ENCODE measurements at regions not wholly inside any gene's neighbourhood (a gene's known extent, or its start where the extent isn't known, plus 50 kb on each side); places are given as distances from the start of the nearest gene placed in this dataset.

DNA sequence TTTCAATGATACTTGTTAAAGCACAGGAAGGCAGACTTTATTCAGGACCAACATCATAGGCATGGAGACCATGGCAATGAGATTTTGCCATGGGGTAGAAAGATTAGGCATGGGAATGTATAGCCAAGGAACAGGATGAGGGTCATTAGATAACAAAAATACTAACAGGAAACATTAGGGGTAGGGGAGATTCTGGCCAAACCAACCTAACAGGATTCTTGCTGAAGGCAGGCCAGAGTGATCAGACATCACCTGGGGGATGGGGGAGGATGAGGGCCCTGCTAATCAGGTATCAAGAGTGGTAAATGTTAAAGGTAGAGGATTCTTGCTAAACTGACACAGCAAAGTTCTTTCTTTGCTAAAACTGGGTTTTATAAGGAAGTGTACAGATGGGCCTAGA lies 481.8 kb downstream of the ETS1 start:
- no peaks in the 10 kb centered on the region for H3K36me3 Mint-ChIP-seq
- peaks cover 62% of the 10 kb centered on the region for H3K27me3 Mint-ChIP-seq
- no peaks in the 10 kb centered on the region for H3K4me1 Mint-ChIP-seq
- H3K4me3 Mint-ChIP-seq = no peak overlapping the region
- ATAC-seq = no peak
- H3K27ac Mint-ChIP-seq = no peak overlapping the region
- no peaks in the 10 kb centered on the region for H3K9me3 Mint-ChIP-seq

DNA sequence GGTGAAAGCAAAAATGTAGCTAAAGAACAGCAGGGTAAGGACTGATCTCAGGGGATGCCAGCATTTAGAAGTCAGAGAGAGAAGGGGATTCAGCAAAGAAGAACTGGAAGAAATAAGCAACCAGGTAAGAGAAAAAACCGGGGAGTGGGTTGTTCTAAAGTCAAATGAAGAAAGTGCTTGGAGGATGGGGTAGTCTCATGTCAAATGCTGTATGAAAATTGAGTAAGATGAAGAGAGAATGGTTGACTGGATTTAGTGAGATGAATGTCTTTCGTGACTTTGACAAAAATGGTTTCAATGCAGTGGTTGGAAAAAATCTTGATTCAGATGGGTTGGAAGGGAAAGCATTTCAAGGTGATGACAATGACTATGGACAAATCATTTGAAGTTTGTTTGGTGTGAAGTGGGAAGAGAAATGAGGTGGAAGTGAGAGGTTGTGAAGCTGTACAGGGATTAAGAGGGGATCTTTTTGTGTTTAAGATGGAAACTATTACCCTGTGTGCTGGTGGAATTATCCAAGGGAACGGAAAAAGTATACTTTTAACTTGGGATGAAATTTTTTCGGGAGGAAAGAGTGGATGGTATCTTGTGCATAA lies 484.0 kb downstream of the ETS1 start:
- H3K9me3 Mint-ChIP-seq = no peaks in the 10 kb centered on the region
- no peak overlapping the region for H3K4me3 Mint-ChIP-seq
- H3K36me3 Mint-ChIP-seq = no peaks in the 10 kb centered on the region
- H3K27me3 Mint-ChIP-seq = peaks cover 54% of the 10 kb centered on the region
- H3K4me1 Mint-ChIP-seq = no peaks in the 10 kb centered on the region
- ATAC-seq = no peak
- H3K27ac Mint-ChIP-seq = no peak overlapping the region

GRCh38 chr11:128098781-128099180 lies 488.6 kb downstream of the ETS1 start:
- Mint-ChIP-seq H3K36me3 (no peaks in the 10 kb centered on the region), H3K4me3 (no peak overlapping the region), H3K9me3 (no peaks in the 10 kb centered on the region), H3K27me3 (peaks cover 29% of the 10 kb centered on the region), H3K27ac (no peak overlapping the region), H3K4me1 (no peaks in the 10 kb centered on the region)
- ATAC-seq = no peak

DNA sequence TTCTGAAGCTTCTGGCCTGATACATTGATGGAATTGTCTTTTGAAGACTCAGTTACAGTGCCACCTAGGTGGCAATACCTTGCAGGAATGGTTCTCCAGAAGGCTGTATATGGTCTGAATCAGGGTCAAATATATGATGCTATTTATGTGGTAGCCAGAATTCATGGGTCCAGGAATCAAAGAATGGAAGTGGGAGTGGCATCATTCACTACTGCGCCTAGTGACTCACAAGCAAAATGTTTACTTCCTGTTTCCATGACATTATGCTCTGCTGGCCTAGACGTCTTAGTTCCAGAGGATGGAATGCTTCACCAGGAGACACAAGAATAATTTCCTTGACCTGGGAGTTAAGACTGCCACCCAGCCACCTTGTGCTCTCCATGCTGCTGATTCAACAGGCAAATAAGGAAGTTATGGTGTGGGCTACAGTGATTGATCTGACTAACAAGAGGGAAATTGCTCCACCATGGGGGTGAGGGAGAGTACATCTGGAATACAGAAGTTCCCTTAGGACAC lies 491.8 kb downstream of the ETS1 start:
- no peak overlapping the region for H3K4me3 Mint-ChIP-seq
- ATAC-seq = no peak
- no peak overlapping the region for H3K27ac Mint-ChIP-seq
- peaks cover 10% of the 10 kb centered on the region for H3K27me3 Mint-ChIP-seq
- H3K36me3 Mint-ChIP-seq = no peaks in the 10 kb centered on the region
- H3K9me3 Mint-ChIP-seq = peaks cover under 1% of the 10 kb centered on the region
- H3K4me1 Mint-ChIP-seq = no peaks in the 10 kb centered on the region

DNA sequence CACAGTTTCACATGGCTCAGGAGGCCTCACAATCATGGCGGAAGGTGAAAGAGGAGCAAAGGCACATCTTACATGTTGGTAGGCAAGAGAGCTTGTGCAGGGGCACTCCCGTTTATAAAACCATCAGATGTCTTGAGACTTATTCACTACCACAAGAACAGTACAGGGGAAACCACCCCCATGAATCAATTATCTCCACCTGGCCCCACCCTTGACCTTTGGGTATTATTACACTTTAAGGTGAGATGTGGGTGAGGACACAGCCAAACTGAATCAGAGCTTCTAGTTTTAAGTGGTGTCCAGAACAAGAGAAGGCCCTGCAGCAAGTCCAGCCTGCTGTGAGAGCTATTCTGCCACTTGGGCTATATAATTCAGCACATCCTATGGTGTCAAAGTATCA lies 493.7 kb downstream of the ETS1 start:
- Mint-ChIP-seq H3K9me3 (peaks cover 9% of the 10 kb centered on the region), H3K4me3 (no peak overlapping the region), H3K36me3 (peaks cover 6% of the 10 kb centered on the region), H3K27ac (no peak overlapping the region), H3K27me3 (peaks cover 16% of the 10 kb centered on the region), H3K4me1 (no peaks in the 10 kb centered on the region)
- ATAC-seq = no peak

DNA sequence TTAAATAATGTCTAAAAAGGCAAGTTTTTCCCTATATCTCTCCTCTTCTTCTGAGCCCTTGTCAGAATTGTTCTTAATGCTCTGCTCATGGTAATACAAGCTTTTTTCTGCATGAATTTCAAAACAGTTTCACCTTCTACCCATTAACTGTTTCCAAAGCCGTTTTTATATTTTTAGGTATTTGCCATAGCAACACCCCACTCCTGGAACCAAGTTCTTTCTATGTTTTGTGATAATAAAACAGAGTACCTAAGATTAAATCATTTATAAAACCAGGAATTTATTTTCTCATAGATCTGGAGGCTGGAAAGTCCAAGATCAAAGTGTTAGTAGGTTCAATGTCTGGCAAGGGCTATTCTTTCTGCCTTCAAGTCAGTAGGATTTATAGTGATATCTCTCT lies 497.4 kb downstream of the ETS1 start:
- Mint-ChIP-seq H3K9me3 (peaks cover 9% of the 10 kb centered on the region), H3K4me3 (no peak overlapping the region), H3K27me3 (peaks cover 31% of the 10 kb centered on the region), H3K4me1 (no peaks in the 10 kb centered on the region), H3K27ac (no peak overlapping the region), H3K36me3 (peaks cover 6% of the 10 kb centered on the region)
- no peak for ATAC-seq

DNA sequence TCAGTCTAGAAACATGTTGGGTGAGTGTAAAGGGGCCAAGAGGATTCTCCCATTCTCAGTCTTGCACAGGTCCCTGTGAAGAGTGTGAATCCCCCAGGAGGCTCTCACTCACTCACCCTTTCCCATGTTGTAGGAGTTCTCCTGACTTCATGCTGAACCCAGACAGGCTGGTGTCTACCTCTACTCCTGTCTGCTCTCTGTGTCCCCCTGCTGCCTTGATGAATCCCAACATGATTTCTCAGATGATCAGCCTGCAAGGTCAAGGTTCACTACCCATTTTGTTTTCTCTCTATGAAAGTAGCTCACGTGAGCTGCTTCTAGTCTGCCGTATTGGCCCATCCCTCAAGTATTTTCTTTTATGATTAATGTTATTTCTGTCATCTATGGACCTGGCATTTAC lies 500.6 kb downstream of the ETS1 start:
- Mint-ChIP-seq H3K27me3 (peaks cover 35% of the 10 kb centered on the region), H3K4me1 (no peaks in the 10 kb centered on the region), H3K27ac (no peak overlapping the region), H3K4me3 (no peak overlapping the region), H3K9me3 (peaks cover 9% of the 10 kb centered on the region), H3K36me3 (peaks cover 6% of the 10 kb centered on the region)
- ATAC-seq = no peak

- no peak for ATAC-seq
- Mint-ChIP-seq H3K27ac (no peak overlapping the region), H3K4me3 (no peak overlapping the region), H3K27me3 (peaks cover 33% of the 10 kb centered on the region), H3K9me3 (peaks cover 7% of the 10 kb centered on the region), H3K4me1 (no peaks in the 10 kb centered on the region), H3K36me3 (peaks cover 6% of the 10 kb centered on the region)
Measured at GRCh38 chr11:128085276-128085675, 502.1 kb downstream of the ETS1 start.

GRCh38 chr11:128082574-128082973 lies 504.8 kb downstream of the ETS1 start:
- no peaks in the 10 kb centered on the region for H3K4me1 Mint-ChIP-seq
- ATAC-seq = no peak
- H3K27me3 Mint-ChIP-seq = peaks cover 49% of the 10 kb centered on the region
- H3K27ac Mint-ChIP-seq = no peak overlapping the region
- H3K36me3 Mint-ChIP-seq = no peaks in the 10 kb centered on the region
- no peak overlapping the region for H3K4me3 Mint-ChIP-seq
- H3K9me3 Mint-ChIP-seq = no peaks in the 10 kb centered on the region

GRCh38 chr11:128069665-128070064 lies 517.7 kb downstream of the ETS1 start:
- no peak for ATAC-seq
- no peak overlapping the region for H3K27ac Mint-ChIP-seq
- no peaks in the 10 kb centered on the region for H3K36me3 Mint-ChIP-seq
- H3K27me3 Mint-ChIP-seq = peaks cover 18% of the 10 kb centered on the region
- peaks cover 2% of the 10 kb centered on the region for H3K9me3 Mint-ChIP-seq
- no peak overlapping the region for H3K4me3 Mint-ChIP-seq
- no peaks in the 10 kb centered on the region for H3K4me1 Mint-ChIP-seq

- Mint-ChIP-seq H3K9me3 (peaks cover 7% of the 10 kb centered on the region), H3K36me3 (no peaks in the 10 kb centered on the region), H3K4me3 (no peak overlapping the region), H3K27me3 (peaks cover 29% of the 10 kb centered on the region), H3K27ac (no peak overlapping the region), H3K4me1 (no peaks in the 10 kb centered on the region)
- ATAC-seq = no peak
Measured at GRCh38 chr11:128067780-128068179, 519.6 kb downstream of the ETS1 start.

DNA sequence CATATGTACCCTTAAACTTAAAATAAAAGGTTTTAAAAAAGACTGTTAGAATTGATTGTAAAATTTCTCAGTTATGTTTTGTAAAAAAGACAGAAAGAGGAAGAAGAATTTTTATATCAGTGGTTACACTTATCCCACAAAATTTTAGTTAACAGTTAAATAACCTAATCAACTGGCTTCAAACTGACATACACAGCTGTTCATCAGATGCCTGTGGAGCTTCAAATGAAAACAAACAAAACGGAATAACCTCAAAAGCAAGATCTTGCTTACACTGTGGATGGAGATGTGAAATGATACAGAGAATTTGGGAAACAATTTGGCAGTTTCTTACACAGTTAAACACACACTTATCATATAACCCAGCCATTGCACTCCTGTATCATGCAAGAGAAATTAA lies 521.0 kb downstream of the ETS1 start:
- Mint-ChIP-seq H3K9me3 (peaks cover 7% of the 10 kb centered on the region), H3K4me1 (no peaks in the 10 kb centered on the region), H3K36me3 (no peaks in the 10 kb centered on the region), H3K4me3 (no peak overlapping the region), H3K27me3 (peaks cover 30% of the 10 kb centered on the region), H3K27ac (no peak overlapping the region)
- no peak for ATAC-seq

DNA sequence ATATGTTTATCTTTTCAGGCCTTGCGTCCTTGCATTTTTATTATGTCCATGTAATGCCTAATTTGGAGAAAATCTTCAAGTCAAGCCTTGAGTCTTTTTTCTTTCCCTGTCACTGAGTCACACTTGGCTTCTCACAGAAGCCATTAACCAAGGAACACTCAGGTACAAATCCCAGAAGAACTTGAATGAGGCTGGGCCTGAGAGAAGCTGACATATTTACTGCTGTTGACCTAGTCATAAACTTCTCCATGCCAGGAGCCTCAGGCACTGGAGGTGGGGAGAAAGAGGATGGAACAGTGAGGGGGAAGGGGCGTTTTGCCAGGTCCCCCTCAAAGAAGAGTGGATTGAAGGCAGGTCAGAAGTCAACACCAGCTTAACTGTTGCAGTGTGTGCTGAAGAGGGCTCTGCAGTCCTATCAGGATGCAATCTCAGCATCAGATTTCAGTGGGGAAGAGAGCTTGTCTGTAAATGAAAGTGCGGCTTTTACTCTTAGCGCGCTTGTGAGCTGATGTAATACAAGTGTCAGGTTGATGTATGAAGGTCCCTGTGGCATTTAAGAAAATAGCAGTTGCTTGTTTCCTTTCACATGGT lies 526.0 kb downstream of the ETS1 start:
- H3K27ac Mint-ChIP-seq = no peak overlapping the region
- H3K4me1 Mint-ChIP-seq = no peaks in the 10 kb centered on the region
- H3K9me3 Mint-ChIP-seq = peaks cover 7% of the 10 kb centered on the region
- no peak overlapping the region for H3K4me3 Mint-ChIP-seq
- ATAC-seq = no peak
- peaks cover 23% of the 10 kb centered on the region for H3K27me3 Mint-ChIP-seq
- H3K36me3 Mint-ChIP-seq = no peaks in the 10 kb centered on the region

- peaks cover 6% of the 10 kb centered on the region for H3K4me1 Mint-ChIP-seq
- no peak for ATAC-seq
Measured at GRCh38 chr11:128058580-128059208, 528.7 kb downstream of the ETS1 start.

DNA sequence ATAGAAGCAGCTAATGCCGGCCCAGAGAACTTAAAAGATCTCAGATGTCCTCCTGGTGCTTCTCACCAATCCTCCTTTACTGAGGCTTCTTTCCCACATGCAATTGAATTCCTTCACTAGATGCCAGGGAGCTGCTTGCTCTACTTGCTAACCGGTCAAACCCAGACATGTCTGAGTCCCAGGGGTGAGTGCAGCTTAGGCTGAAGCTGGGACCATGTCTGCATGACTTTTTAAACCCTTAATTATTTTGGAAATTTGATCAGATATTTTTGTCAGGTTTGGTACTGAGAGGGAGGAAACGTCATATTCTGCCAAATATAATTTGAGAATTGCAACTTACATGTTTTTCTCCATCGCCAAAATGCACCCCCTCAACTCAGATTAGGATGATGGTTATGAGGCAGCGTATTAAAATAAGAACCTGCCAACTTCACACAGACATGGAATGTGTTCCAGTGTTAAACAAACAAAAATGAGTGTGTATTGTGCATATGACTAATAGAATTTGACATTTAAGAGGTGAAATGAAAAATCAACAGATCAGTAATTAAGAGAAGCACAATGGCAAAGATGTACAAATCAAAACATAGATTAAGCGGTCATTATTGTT lies 529.5 kb downstream of the ETS1 start:
- peaks cover 3% of the 10 kb centered on the region for H3K27me3 Mint-ChIP-seq
- peaks cover 15% of the 10 kb centered on the region for H3K4me1 Mint-ChIP-seq
- no peak overlapping the region for H3K27ac Mint-ChIP-seq
- no peak for ATAC-seq
- no peaks in the 10 kb centered on the region for H3K36me3 Mint-ChIP-seq
- H3K9me3 Mint-ChIP-seq = peaks cover 4% of the 10 kb centered on the region
- H3K4me3 Mint-ChIP-seq = no peak overlapping the region

More at GRCh38 chr11:128058580-128059208, 528.7 kb downstream of the ETS1 start:
- H3K4me3 Mint-ChIP-seq = no peak overlapping the region
- H3K9me3 Mint-ChIP-seq = peaks cover 5% of the 10 kb centered on the region
- H3K36me3 Mint-ChIP-seq = no peaks in the 10 kb centered on the region
- H3K27ac Mint-ChIP-seq = no peak overlapping the region
- H3K27me3 Mint-ChIP-seq = peaks cover 11% of the 10 kb centered on the region
